ENCODE measurements at regions not wholly inside any gene's neighbourhood (a gene's known extent, or its start where the extent isn't known, plus 50 kb on each side); places are given as distances from the start of the nearest gene placed in this dataset.

DNA sequence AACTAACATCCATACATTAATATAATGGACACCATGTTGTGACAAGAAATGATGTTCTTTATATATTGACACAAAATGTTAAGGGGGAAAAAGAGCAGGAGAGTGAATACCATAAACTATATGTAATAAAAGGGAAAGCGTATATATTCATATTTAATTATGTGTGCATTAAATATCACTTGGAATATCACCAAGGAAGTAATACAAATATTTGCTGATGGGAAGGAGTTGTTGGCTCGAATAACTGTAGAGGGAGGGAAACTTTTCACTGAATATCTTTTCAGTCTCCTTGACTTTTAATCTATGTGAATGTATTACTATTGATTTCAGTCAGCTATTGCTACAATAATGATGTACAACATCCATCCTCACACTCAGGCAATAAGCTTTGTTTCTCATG, 167.0 kb upstream of the DPH6 start:
- no peak for FAIRE-seq
- no peak for DNase-seq
- Histone ChIP-seq H3K4me1 (no peaks in the 10 kb centered on the region), H3K27ac (no peak overlapping the region), H3K36me3 (no peaks in the 10 kb centered on the region), H3K4me3 (no peak overlapping the region), H3K27me3 (no peaks in the 10 kb centered on the region), H3K9me3 (no peaks in the 10 kb centered on the region)
- no peak for ATAC-seq
- TF ChIP-seq, protein P1, sequence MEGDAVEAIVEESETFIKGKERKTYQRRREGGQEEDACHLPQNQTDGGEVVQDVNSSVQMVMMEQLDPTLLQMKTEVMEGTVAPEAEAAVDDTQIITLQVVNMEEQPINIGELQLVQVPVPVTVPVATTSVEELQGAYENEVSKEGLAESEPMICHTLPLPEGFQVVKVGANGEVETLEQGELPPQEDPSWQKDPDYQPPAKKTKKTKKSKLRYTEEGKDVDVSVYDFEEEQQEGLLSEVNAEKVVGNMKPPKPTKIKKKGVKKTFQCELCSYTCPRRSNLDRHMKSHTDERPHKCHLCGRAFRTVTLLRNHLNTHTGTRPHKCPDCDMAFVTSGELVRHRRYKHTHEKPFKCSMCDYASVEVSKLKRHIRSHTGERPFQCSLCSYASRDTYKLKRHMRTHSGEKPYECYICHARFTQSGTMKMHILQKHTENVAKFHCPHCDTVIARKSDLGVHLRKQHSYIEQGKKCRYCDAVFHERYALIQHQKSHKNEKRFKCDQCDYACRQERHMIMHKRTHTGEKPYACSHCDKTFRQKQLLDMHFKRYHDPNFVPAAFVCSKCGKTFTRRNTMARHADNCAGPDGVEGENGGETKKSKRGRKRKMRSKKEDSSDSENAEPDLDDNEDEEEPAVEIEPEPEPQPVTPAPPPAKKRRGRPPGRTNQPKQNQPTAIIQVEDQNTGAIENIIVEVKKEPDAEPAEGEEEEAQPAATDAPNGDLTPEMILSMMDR (IDR thresholded peaks at IDR 0.05) = no peak
- WGBS, 2 donors = 33 to 42% methylated on average over 2 of the region's 2 CpGs
- intact Hi-C loops (cut with DNase I) = no loop called here

DNA sequence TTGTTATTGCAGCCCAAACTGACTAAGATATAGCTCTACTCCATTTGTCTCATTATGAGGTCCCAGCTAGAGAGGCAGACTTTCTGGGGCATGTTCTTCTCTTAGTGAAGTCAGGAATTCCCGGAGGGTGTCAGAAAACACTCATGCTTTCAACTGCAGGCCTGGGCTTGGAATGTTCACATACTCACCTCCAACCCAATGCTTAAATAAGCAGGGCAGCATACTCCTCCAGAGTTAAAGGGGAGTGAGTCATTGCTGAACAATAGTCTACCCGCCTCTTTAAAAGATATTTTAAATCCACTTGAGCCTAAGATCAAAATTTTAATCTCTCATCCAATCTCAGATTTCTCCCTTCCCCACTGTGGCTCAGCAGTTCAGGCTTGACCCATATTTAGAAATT, 167.8 kb upstream of the DPH6 start:
- intact Hi-C loops (cut with DNase I) = no loop called here
- TF ChIP-seq, protein P1 (IDR thresholded peaks at IDR 0.05) = no peak
- Histone ChIP-seq H3K4me1 (no peaks in the 10 kb centered on the region), H3K27ac (no peak overlapping the region), H3K4me3 (no peak overlapping the region), H3K36me3 (no peaks in the 10 kb centered on the region), H3K27me3 (no peaks in the 10 kb centered on the region), H3K9me3 (no peaks in the 10 kb centered on the region)
- no peak for FAIRE-seq
- 91 to 92% methylated on average over 2 of the region's 2 CpGs for WGBS, 2 donors
- no peak for ATAC-seq
- DNase-seq = no peak

DNA sequence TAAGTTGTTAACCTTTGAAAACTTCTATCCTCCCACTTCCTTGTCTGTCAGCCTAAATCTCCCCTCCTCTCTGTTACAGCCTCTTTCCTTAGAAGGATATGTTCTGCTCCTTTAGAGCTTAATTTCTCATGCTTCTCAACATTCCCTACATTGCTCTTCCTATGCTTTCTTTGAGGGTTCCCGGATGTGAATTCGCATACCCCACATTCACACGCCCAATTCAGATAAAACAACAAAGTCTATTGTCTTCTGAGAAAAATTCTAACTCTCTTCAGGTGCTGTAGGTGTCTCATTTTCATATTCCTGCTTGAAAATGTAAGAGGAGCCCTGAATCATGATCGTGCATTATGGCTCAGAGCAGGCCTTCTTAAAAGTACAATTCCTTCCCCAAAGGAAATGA, 171.8 kb upstream of the DPH6 start:
- Histone ChIP-seq H3K4me1 (peaks cover 0 to 3% (median 0%) of the 10 kb centered on the region in 3 donors), H3K4me3 (no peak overlapping the region), H3K27ac (no peak overlapping the region), H3K27me3 (no peaks in the 10 kb centered on the region), H3K36me3 (no peaks in the 10 kb centered on the region), H3K9me3 (no peaks in the 10 kb centered on the region)
- TF ChIP-seq, protein P1 (IDR thresholded peaks at IDR 0.05) = no peak
- intact Hi-C loops (cut with DNase I) = no loop called here
- 89 to 90% methylated on average over 4 of the region's 4 CpGs for WGBS, 2 donors
- ATAC-seq = no peak
- no peak for FAIRE-seq
- DNase-seq = no peak

DNA sequence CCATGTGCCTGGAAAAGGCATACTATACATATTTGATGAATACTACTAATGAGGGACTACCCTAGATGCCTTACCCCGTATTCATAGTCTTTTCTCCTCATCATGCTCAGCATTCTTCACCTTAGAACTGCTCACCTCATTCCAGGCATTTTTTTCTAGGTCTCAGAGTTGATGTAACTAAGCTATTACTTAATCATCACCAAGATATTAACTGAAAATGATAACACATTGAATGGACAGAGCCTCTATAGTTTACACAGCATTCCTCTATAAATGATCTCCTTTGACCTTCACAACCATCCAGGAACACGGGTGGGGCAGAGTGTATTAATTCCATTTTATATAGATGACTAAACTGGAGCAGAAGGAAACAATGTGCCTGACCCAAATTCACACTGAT, 174.1 kb upstream of the DPH6 start:
- no peaks in the 10 kb centered on the region for H3K36me3 ChIP-seq
- 37 to 45% methylated on average over 2 of the region's 2 CpGs for WGBS, 2 donors
- ATAC-seq = peak in 1 of 4 donors; percentile 30

DNA sequence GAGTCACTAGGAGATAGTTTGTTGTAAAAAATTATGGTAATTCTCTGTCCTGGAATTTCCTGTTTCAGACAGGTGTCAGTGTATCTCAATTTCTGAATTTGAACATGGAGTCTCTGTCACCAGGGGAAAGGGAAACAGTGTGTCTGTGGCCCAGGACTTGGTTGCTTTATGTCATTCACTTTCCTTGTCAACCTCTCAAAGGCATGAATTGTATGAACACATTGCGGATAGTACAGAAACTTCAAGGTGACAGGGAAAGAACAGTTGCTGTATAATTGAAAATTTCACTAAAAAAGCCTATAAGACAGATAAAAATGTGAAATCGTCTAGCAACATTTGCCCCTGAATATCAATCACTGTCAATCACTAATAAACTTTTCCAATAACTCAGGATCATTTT, 175.0 kb upstream of the DPH6 start:
- Histone ChIP-seq H3K27me3 (no peaks in the 10 kb centered on the region), H3K36me3 (no peaks in the 10 kb centered on the region), H3K4me3 (no peak overlapping the region), H3K9me3 (no peaks in the 10 kb centered on the region), H3K4me1 (peaks cover 0 to 3% (median 0%) of the 10 kb centered on the region in 3 donors), H3K27ac (no peak overlapping the region)
- TF ChIP-seq, protein P1 (IDR thresholded peaks at IDR 0.05) = no peak
- ATAC-seq (no peak), FAIRE-seq (no peak), DNase-seq (no peak)
- WGBS, 2 donors = 66 to 73% methylated on average over 2 of the region's 2 CpGs
- intact Hi-C loops (cut with DNase I) = no loop called here

More for the DNA sequence above, 174.1 kb upstream of the DPH6 start:
- H3K27ac ChIP-seq = no peak overlapping the region
- no peaks in the 10 kb centered on the region for H3K27me3 ChIP-seq
- no peaks in the 10 kb centered on the region for H3K9me3 ChIP-seq
- H3K4me1 ChIP-seq = peaks cover 0 to 3% (median 0%) of the 10 kb centered on the region in 3 donors
- DNase-seq = no peak
- H3K4me3 ChIP-seq = no peak overlapping the region
- TF ChIP-seq, protein P1 (IDR thresholded peaks at IDR 0.05) = no peak
- intact Hi-C loops (cut with DNase I) = no loop called here
- no peak for FAIRE-seq

Data from pancreas (tissue), 10 donors.